ENCODE measurements at regions not wholly inside any gene's neighbourhood (a gene's known extent, or its start where the extent isn't known, plus 50 kb on each side); places are given as distances from the start of the nearest gene placed in this dataset.

- DNase-seq, result no peak
These were observed 195.0 kb upstream of the RHOBTB1 start for GRCh38 chr10:61138708-61139591.

- no peak for DNase-seq
These were observed 192.2 kb upstream of the RHOBTB1 start for GRCh38 chr10:61136139-61136538.

- DNase-seq, result peak in 1 of 2 donors; percentile 43
These were observed 191.3 kb upstream of the RHOBTB1 start for GRCh38 chr10:61135276-61135721.

GRCh38 chr10:61130366-61130765 is 186.4 kb upstream of the RHOBTB1 start:
- DNase-seq, result no peak

- DNase-seq, result no peak
These were observed 184.2 kb upstream of the RHOBTB1 start for GRCh38 chr10:61128196-61128595.

GRCh38 chr10:61125560-61126170 is 181.7 kb upstream of the RHOBTB1 start:
- no peak for DNase-seq

- no peak for DNase-seq
These were observed 181.0 kb upstream of the RHOBTB1 start for GRCh38 chr10:61124756-61125530.

GRCh38 chr10:61120805-61121204 is 176.8 kb upstream of the RHOBTB1 start:
- no peak for DNase-seq

GRCh38 chr10:61119573-61119972 is 175.6 kb upstream of the RHOBTB1 start:
- no peak for DNase-seq

GRCh38 chr10:61115897-61116296 is 171.9 kb upstream of the RHOBTB1 start:
- DNase-seq, result no peak

GRCh38 chr10:61112771-61113170 is 168.8 kb upstream of the RHOBTB1 start:
- DNase-seq, result no peak

GRCh38 chr10:61110936-61111335 is 167.0 kb upstream of the RHOBTB1 start:
- DNase-seq, result no peak

- no peak for DNase-seq
These were observed 166.3 kb upstream of the RHOBTB1 start for GRCh38 chr10:61110188-61110844.

- DNase-seq, result no peak
These were observed 164.9 kb upstream of the RHOBTB1 start for GRCh38 chr10:61108915-61109314.

- DNase-seq, result no peak
These were observed 156.9 kb upstream of the RHOBTB1 start for GRCh38 chr10:61100887-61101286.

- DNase-seq, result no peak
These were observed 155.8 kb upstream of the RHOBTB1 start for GRCh38 chr10:61099756-61100155.

- no peak for DNase-seq
These were observed 155.0 kb upstream of the RHOBTB1 start for GRCh38 chr10:61098966-61099365.

- DNase-seq, result no peak
These were observed 153.0 kb upstream of the RHOBTB1 start for GRCh38 chr10:61097026-61097425.

- DNase-seq, result no peak
These were observed 152.1 kb upstream of the RHOBTB1 start for GRCh38 chr10:61096056-61096455.

GRCh38 chr10:61091531-61091930 is 147.5 kb upstream of the RHOBTB1 start:
- no peak for DNase-seq

GRCh38 chr10:61089251-61089650 is 145.3 kb upstream of the RHOBTB1 start:
- no peak for DNase-seq

- no peak for DNase-seq
These were observed 140.5 kb upstream of the RHOBTB1 start for GRCh38 chr10:61084493-61084892.

- DNase-seq, result no peak
These were observed 137.3 kb upstream of the RHOBTB1 start for GRCh38 chr10:61081301-61081700.

All from CD4-positive, alpha-beta T cell treated with Interleukin-4 for 1 hour (primary cell).